Liver (tissue), 7 donors: ENCODE measurements at regions not wholly inside any gene's neighbourhood (a gene's known extent, or its start where the extent isn't known, plus 50 kb on each side); places are given as distances from the start of the nearest gene placed in this dataset.

Experiments used
- DNase-seq: peaks from one replicate; pipeline ENCODE4 v3.0.0-alpha.2; 2017; ENCODE audit warnings: low spot score
- H3K27ac ChIP-seq, 2 donors: one replicate each; pipeline ENCODE4 v1.7.0; 2013; ENCODE audit warnings: inconsistent platforms in 2 of 2, low read length in 2 of 2, control low read depth in 1 of 2, low read depth in 1 of 2, mild to moderate bottlenecking in 1 of 2
- H3K27me3 ChIP-seq, 4 donors: one replicate each; pipeline versions ENCODE4 v1.6.1 to v1.7.0; 2013; ENCODE audit warnings: low read length in 3 of 4, inconsistent platforms in 1 of 4, mild to moderate bottlenecking in 1 of 4, moderate library complexity in 1 of 4; ENCODE audit not compliant: control insufficient read depth in 4 of 4, insufficient read depth in 4 of 4
- H3K36me3 ChIP-seq, 4 donors: one replicate each; pipeline versions ENCODE4 v1.6.1 to v1.7.0; 2013; ENCODE audit warnings: low read length in 3 of 4, mild to moderate bottlenecking in 3 of 4, low read depth in 1 of 4, moderate library complexity in 1 of 4; ENCODE audit not compliant: control insufficient read depth in 4 of 4, insufficient read depth in 3 of 4
- H3K4me1 ChIP-seq, 4 donors: one replicate each; pipeline versions ENCODE4 v1.6.1 to v1.7.0; 2013; ENCODE audit warnings: low read length in 3 of 4, mild to moderate bottlenecking in 3 of 4, moderate library complexity in 1 of 4; ENCODE audit not compliant: control insufficient read depth in 4 of 4, insufficient read depth in 4 of 4
- H3K4me3 ChIP-seq, 3 donors: one replicate each; pipeline versions ENCODE4 v1.6.1 to v1.7.0; 2013; ENCODE audit warnings: low read length in 3 of 3, control low read depth in 1 of 3, low read depth in 1 of 3, mild to moderate bottlenecking in 1 of 3
- H3K9ac ChIP-seq, 2 donors: one replicate each; pipeline ENCODE4 v1.7.0; 2013; ENCODE audit warnings: low read length in 2 of 2, mild to moderate bottlenecking in 2 of 2, moderate library complexity in 2 of 2, control low read depth in 1 of 2, low read depth in 1 of 2
- H3K9me3 ChIP-seq, 4 donors: one replicate each; pipeline versions ENCODE4 v1.6.1 to v1.7.0; 2013; ENCODE audit warnings: low read length in 3 of 4; ENCODE audit not compliant: control insufficient read depth in 4 of 4
- EGR1 ChIP-seq, 2 donors: IDR thresholded peaks; 2 replicates each; pipeline ENCODE4 v1.6.1; 2016 to 2018; ENCODE audit warnings: antibody characterized with exemption in 2 of 2, low read depth in 2 of 2
- FOXA1 ChIP-seq: IDR thresholded peaks from 2 replicates; pipeline ENCODE4 v1.6.1; 2016; ENCODE audit warnings: antibody characterized with exemption
- FOXA2 ChIP-seq: IDR thresholded peaks from 2 replicates; pipeline ENCODE4 v1.6.1; 2016; ENCODE audit warnings: antibody characterized with exemption
- GABPA ChIP-seq, 2 donors: IDR thresholded peaks in 1 of 2; conservative IDR thresholded peaks in 1 of 2; 2 replicates each; pipeline ENCODE4 v1.6.1; 2016; ENCODE audit warnings: antibody characterized with exemption in 2 of 2, mild to moderate bottlenecking in 1 of 2, moderate library complexity in 1 of 2
- HNF4A ChIP-seq, 2 donors: conservative IDR thresholded peaks; 2 replicates each; pipeline ENCODE4 v1.6.1; 2016; ENCODE audit warnings: antibody characterized with exemption in 2 of 2, mild to moderate bottlenecking in 2 of 2
- HNF4G ChIP-seq: IDR thresholded peaks from 2 replicates; pipeline ENCODE4 v1.6.1; 2016; ENCODE audit warnings: antibody characterized with exemption
- JUND ChIP-seq, 2 donors: IDR thresholded peaks; 2 replicates each; pipeline ENCODE4 v1.6.1; 2016; ENCODE audit warnings: antibody characterized with exemption in 2 of 2
- NR2F2 ChIP-seq: IDR thresholded peaks from 2 replicates; pipeline ENCODE4 v1.6.1; 2016; ENCODE audit warnings: antibody characterized with exemption
- RXRA ChIP-seq, 2 donors: IDR thresholded peaks; 2 replicates each; pipeline ENCODE4 v1.6.1; 2017 to 2018; ENCODE audit warnings: antibody characterized with exemption in 2 of 2, mild to moderate bottlenecking in 1 of 2
- SP1 ChIP-seq: IDR thresholded peaks from 2 replicates; pipeline ENCODE4 v1.6.1; 2018; ENCODE audit warnings: antibody characterized with exemption, mild to moderate bottlenecking
- YY1 ChIP-seq: IDR thresholded peaks from 2 replicates; pipeline ENCODE4 v1.6.1; 2016; ENCODE audit warnings: antibody characterized with exemption, mild to moderate bottlenecking
- WGBS: extraction: QIAGEN DNeasy Blood & Tissue Kit; methylation state at CpG from one replicate; pipeline ENCODE4 v1.1.7; 2013; 5-methylcytosine and 5-hydroxymethylcytosine counted together
- TF ChIP-seq, protein P1 (sequence below): IDR thresholded peaks from 2 replicates; pipeline ENCODE4 v1.6.1; 2016; ENCODE audit warnings: antibody characterized with exemption
- TF ChIP-seq, protein P2 (sequence below): IDR thresholded peaks from 2 replicates; pipeline ENCODE4 v1.6.1; 2016; ENCODE audit warnings: antibody characterized with exemption, mild to moderate bottlenecking
- TF ChIP-seq, protein P3 (sequence below): IDR thresholded peaks from 2 replicates; pipeline ENCODE4 v1.6.1; 2016; ENCODE audit warnings: antibody characterized with exemption
- TF ChIP-seq, protein P4 (sequence below): IDR thresholded peaks from 2 replicates; pipeline ENCODE4 v1.6.1; 2016; ENCODE audit warnings: antibody characterized with exemption
- donor health status: healthy.
- donor health status: healthy.
- donor health status: healthy.
- donor health status: healthy.

DNA sequence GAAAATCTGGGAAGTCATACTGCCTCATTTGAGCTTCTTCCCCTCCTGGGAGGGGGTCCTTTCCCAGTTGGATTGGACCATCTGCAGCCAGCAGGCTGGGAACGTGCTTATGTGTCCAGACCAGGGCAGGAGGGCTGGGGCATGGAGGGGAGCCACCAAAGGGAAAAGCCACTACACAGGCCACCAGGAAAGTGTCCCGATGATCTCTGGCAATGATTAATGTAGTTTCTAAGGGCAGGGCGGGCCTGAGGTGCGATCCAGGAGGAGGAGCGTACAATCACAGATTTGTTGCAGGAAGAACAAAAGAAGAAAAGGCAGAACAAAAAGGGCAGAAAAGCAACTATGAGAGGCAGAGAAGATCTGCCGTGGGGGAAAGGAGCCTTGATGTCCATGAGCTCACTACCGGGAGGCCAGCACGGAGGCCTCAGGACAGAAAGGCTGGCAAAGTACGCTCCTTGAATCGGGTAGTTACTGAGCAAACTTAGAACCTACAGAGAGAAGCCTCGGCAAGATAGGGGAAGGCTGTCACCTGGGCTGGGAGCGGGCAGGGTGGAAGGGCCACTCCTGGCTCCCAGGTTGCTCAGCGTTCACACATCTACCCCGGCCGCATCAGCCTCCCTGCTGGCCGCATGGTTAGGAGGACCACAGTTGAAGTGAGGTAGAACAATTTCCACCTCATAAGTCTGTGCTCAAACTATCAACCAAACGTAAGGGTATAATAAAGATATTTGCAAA is 79.5 kb upstream of the PCSK6 start:
- Histone ChIP-seq H3K36me3 (no peaks in the 10 kb centered on the region), H3K4me1 (no peaks in the 10 kb centered on the region), H3K9me3 (no peaks in the 10 kb centered on the region), H3K27ac (no peak overlapping the region), H3K4me3 (no peak overlapping the region), H3K9ac (no peak overlapping the region), H3K27me3 (no peaks in the 10 kb centered on the region)
- TF ChIP-seq FOXA2: no peak
- TF ChIP-seq JUND (IDR thresholded peaks at IDR 0.05): no peak
- WGBS: 87% methylated on average over 17 of the region's 17 CpGs
- DNase-seq: peak; percentile 27

DNA sequence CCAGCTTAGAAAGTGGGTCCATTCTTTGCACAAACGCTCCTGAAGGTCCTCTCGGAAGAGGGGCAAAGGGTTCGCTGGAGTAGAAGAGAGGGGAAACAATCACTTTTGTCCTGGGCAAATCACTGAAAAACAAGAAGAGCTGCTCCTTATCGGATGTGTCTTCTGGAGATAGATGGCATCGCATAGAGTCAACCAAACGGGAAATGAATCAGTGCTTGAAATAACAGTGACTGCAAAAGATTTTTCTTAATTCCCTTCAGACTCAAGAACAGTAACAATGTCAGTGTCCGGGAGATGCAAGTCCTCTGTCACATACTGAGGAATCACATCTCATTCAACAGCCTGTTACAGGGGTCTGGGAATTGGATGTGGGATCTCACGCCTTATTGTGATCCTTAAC is 78.8 kb upstream of the PCSK6 start:
- H3K36me3 ChIP-seq: no peaks in the 10 kb centered on the region
- H3K4me3 ChIP-seq: no peak overlapping the region
- no peaks in the 10 kb centered on the region for H3K4me1 ChIP-seq
- no peak for TF ChIP-seq YY1
- TF ChIP-seq FOXA1: no peak
- DNase-seq: no peak
- 88% methylated on average over 8 of the region's 8 CpGs for WGBS
- no peaks in the 10 kb centered on the region for H3K9me3 ChIP-seq
- no peaks in the 10 kb centered on the region for H3K27me3 ChIP-seq
- no peak overlapping the region for H3K27ac ChIP-seq
- H3K9ac ChIP-seq: no peak overlapping the region

DNA sequence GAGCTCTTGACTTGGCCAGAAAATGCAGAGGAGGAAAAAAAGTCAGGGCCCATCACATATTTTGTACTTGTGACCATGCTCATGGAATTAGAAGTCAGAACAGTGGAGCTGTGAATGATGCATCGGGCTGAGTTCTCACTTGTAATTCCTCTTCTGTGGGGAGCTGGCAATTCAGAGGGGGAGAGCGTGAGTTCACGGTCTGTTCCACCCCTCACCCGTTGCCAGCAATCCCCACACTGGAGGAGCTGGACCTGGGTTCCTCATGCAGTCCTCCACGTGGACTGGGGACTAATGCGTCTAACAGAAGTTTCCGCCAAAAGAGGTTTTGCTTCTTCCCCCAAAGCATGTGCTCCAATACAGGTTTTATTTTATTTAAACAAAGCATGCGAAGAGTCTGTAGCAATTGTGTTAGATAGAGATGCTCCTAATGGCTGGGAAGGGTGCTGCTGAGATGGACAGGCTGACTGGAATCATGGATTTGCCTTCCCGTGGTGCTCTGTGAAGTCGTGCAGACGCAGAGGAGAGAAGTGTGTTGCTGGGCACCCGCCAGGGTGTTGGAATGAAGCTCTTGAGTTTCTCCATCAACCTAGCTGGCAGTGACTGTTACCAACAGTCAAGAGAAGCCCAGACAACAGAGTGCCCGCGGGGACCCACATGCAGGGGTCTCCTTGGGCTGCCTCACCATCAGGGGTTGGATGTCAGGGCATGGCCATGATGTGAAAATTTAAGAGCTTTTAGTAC is 77.4 kb upstream of the PCSK6 start:
- TF ChIP-seq, protein P1, sequence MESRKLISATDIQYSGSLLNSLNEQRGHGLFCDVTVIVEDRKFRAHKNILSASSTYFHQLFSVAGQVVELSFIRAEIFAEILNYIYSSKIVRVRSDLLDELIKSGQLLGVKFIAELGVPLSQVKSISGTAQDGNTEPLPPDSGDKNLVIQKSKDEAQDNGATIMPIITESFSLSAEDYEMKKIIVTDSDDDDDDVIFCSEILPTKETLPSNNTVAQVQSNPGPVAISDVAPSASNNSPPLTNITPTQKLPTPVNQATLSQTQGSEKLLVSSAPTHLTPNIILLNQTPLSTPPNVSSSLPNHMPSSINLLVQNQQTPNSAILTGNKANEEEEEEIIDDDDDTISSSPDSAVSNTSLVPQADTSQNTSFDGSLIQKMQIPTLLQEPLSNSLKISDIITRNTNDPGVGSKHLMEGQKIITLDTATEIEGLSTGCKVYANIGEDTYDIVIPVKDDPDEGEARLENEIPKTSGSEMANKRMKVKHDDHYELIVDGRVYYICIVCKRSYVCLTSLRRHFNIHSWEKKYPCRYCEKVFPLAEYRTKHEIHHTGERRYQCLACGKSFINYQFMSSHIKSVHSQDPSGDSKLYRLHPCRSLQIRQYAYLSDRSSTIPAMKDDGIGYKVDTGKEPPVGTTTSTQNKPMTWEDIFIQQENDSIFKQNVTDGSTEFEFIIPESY: no peak
- TF ChIP-seq, protein P2, sequence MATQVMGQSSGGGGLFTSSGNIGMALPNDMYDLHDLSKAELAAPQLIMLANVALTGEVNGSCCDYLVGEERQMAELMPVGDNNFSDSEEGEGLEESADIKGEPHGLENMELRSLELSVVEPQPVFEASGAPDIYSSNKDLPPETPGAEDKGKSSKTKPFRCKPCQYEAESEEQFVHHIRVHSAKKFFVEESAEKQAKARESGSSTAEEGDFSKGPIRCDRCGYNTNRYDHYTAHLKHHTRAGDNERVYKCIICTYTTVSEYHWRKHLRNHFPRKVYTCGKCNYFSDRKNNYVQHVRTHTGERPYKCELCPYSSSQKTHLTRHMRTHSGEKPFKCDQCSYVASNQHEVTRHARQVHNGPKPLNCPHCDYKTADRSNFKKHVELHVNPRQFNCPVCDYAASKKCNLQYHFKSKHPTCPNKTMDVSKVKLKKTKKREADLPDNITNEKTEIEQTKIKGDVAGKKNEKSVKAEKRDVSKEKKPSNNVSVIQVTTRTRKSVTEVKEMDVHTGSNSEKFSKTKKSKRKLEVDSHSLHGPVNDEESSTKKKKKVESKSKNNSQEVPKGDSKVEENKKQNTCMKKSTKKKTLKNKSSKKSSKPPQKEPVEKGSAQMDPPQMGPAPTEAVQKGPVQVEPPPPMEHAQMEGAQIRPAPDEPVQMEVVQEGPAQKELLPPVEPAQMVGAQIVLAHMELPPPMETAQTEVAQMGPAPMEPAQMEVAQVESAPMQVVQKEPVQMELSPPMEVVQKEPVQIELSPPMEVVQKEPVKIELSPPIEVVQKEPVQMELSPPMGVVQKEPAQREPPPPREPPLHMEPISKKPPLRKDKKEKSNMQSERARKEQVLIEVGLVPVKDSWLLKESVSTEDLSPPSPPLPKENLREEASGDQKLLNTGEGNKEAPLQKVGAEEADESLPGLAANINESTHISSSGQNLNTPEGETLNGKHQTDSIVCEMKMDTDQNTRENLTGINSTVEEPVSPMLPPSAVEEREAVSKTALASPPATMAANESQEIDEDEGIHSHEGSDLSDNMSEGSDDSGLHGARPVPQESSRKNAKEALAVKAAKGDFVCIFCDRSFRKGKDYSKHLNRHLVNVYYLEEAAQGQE: no peak
- no peak for TF ChIP-seq NR2F2
- no peak for TF ChIP-seq EGR1 (IDR thresholded peaks at IDR 0.05; ENCODE audit: low read depth in 2 of 2)
- TF ChIP-seq GABPA (IDR thresholded peaks at IDR 0.05 in 1 of 2, conservative IDR thresholded peaks at IDR 0.05 in 1 of 2): no peak
- TF ChIP-seq, protein P3, sequence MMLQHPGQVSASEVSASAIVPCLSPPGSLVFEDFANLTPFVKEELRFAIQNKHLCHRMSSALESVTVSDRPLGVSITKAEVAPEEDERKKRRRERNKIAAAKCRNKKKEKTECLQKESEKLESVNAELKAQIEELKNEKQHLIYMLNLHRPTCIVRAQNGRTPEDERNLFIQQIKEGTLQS: no peak
- no peak for TF ChIP-seq HNF4G
- TF ChIP-seq SP1: no peak
- TF ChIP-seq RXRA (IDR thresholded peaks at IDR 0.05): no peak
- TF ChIP-seq, protein P4, sequence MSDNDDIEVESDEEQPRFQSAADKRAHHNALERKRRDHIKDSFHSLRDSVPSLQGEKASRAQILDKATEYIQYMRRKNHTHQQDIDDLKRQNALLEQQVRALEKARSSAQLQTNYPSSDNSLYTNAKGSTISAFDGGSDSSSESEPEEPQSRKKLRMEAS: no peak
- TF ChIP-seq FOXA2: no peak
- no peak for TF ChIP-seq YY1
- no peak for TF ChIP-seq HNF4A (conservative IDR thresholded peaks at IDR 0.05)
- TF ChIP-seq FOXA1: no peak
- Histone ChIP-seq H3K27me3 (no peaks in the 10 kb centered on the region), H3K9ac (no peak overlapping the region), H3K9me3 (no peaks in the 10 kb centered on the region), H3K4me3 (no peak overlapping the region), H3K4me1 (no peaks in the 10 kb centered on the region), H3K27ac (no peak overlapping the region), H3K36me3 (no peaks in the 10 kb centered on the region)
- 93% methylated on average over 14 of the region's 14 CpGs for WGBS
- no peak for DNase-seq
